HepG2 (cell line): ENCODE measurements at regions not wholly inside any gene's neighbourhood (a gene's known extent, or its start where the extent isn't known, plus 50 kb on each side); places are given as distances from the start of the nearest gene placed in this dataset.

Experiments
- ATAC-seq: fragments of 200-7000 bp; cut with Tn5 transposase; 3 replicates; pipeline ENCODE4 v1.9.1; 2020; ENCODE audit warnings: mild to moderate bottlenecking, moderate library complexity
- BruUV-seq: library from RNA; stranded (reverse); fragments of 400-500 nt; replicated peaks from 2 replicates; lab custom pipeline; 2021; lab: Mats Ljungman, UMichigan
- CTCF ChIA-PET: fragments of 300-600 bp; formaldehyde crosslinking; extraction: SDS; loops from one replicate; lab custom pipeline; 2021; ENCODE audit warnings: low total read pairs, inconsistent platforms, low intra/inter-chr PET ratio; lab: Yijun Ruan, JAX
- POLR2A ChIA-PET: fragments of 350-600 bp; sonication (Branson Sonifier 250); formaldehyde crosslinking; loops from one replicate; lab custom pipeline; 2020; ENCODE audit warnings: antibody characterized with exemption, inconsistent platforms; lab: Yijun Ruan, JAX
- DNase-seq: peaks from one replicate; pipeline ENCODE4 v3.0.0-alpha.2; 2015; ENCODE audit warnings: low spot score
- FAIRE-seq: peaks from 3 replicates; lab custom pipeline; 2011; peaks lifted over from hg19 to GRCh38; lab: Jason Lieb, UNC
- H2AFZ ChIP-seq: one replicate; pipeline ENCODE4 v1.6.1; 2011; ENCODE audit warnings: low read length, inconsistent platforms
- H3K27ac ChIP-seq: fragments of 300-600 bp; 3 replicates; pipeline ENCODE4 v1.8.0; 2011; ENCODE audit warnings: mixed run types, mild to moderate bottlenecking, mixed read lengths, low read length, inconsistent platforms; ENCODE audit not compliant: insufficient read depth; ENCODE audit errors: extremely low read length
- H3K27me3 ChIP-seq, 2 experiments: fragments of 200-600 bp in 1 of 2; 2 replicates in 1 of 2; 3 replicates in 1 of 2; pipeline versions ENCODE4 v1.6.0 to v1.8.0; 2011; ENCODE audit warnings: low read length in 2 of 2, mild to moderate bottlenecking in 2 of 2, moderate library complexity in 2 of 2, inconsistent platforms in 1 of 2; ENCODE audit not compliant: insufficient read depth in 2 of 2, control insufficient read depth in 1 of 2
- H3K36me3 ChIP-seq, 2 experiments: fragments of 200-600 bp in 1 of 2; replicated peaks in 1 of 2; 2 replicates in 1 of 2; 3 replicates in 1 of 2; pipeline versions ENCODE4 v1.5.1 to v1.8.0; 2011; ENCODE audit warnings: low read length in 2 of 2, inconsistent platforms in 1 of 2; ENCODE audit not compliant: insufficient read depth in 2 of 2, control insufficient read depth in 1 of 2
- H3K4me1 ChIP-seq: 2 replicates; pipeline ENCODE4 v1.5.1; 2012; ENCODE audit warnings: low read length, inconsistent platforms; ENCODE audit not compliant: insufficient read depth
- H3K4me2 ChIP-seq: 2 replicates; pipeline ENCODE4 v1.6.0; 2011; ENCODE audit warnings: low read depth, low read length, inconsistent platforms
- H3K4me3 ChIP-seq, 3 experiments: fragments of 200-600 bp in 1 of 3; sonication (generic), shearing (Covaris generic) in 1 of 3; replicated peaks in 1 of 3; 2 replicates each; pipeline ENCODE4 v1.5.1; 2011 to 2016; ENCODE audit warnings: low read length in 3 of 3, inconsistent platforms in 2 of 3, low read depth in 2 of 3, mild to moderate bottlenecking in 2 of 3, control low read depth in 1 of 3, mixed read lengths in 1 of 3; ENCODE audit not compliant: insufficient read depth in 1 of 3
- H3K79me2 ChIP-seq: one replicate; pipeline ENCODE4 v1.6.1; 2011; ENCODE audit warnings: low read length, inconsistent platforms; ENCODE audit not compliant: insufficient read depth
- H3K9ac ChIP-seq: 2 replicates; pipeline ENCODE4 v1.6.0; 2011; ENCODE audit warnings: mild to moderate bottlenecking, low read depth, low read length, inconsistent platforms; ENCODE audit not compliant: insufficient read depth
- H3K9me3 ChIP-seq: 2 replicates; pipeline ENCODE4 v1.5.1; 2012; ENCODE audit warnings: mild to moderate bottlenecking, low read length
- H4K20me1 ChIP-seq: 2 replicates; pipeline ENCODE4 v1.6.0; 2011; ENCODE audit warnings: inconsistent platforms, mild to moderate bottlenecking, low read length, moderate library complexity; ENCODE audit not compliant: insufficient read depth
- ATM ChIP-seq: fragments of 450-650 bp; IDR thresholded peaks from 2 replicates; pipeline ENCODE4 v1.7.1; 2017; ENCODE audit warnings: mild to moderate bottlenecking, borderline replicate concordance
- HNRNPH1 ChIP-seq: fragments of 200-400 bp; formaldehyde crosslinking; optimal IDR thresholded peaks from 2 replicates; pipeline ENCODE3; 2017; ENCODE audit warnings: mild to moderate bottlenecking, low read depth, low read length
- IRF1 ChIP-seq: sonication (generic); formaldehyde crosslinking; IDR thresholded peaks from 2 replicates; pipeline ENCODE4 v1.4.0; 2020; ENCODE audit warnings: low read depth, mild to moderate bottlenecking, missing genetic modification reagents
- NFIC ChIP-seq: IDR thresholded peaks from 2 replicates; pipeline ENCODE4 v1.6.1; 2012; ENCODE audit warnings: mild to moderate bottlenecking, low read length, inconsistent platforms
- PAWR ChIP-seq: sonication (generic); formaldehyde crosslinking; IDR thresholded peaks from 2 replicates; pipeline ENCODE4 v1.4.0; 2020; ENCODE audit warnings: missing genetic modification reagents, mild to moderate bottlenecking, borderline replicate concordance
- TERF1 ChIP-seq: sonication (generic); formaldehyde crosslinking; IDR thresholded peaks from 2 replicates; pipeline ENCODE4 v1.8.0; 2022; ENCODE audit warnings: mild to moderate bottlenecking, missing genetic modification reagents, moderate library complexity
- U2AF2 ChIP-seq: fragments of 200-400 bp; formaldehyde crosslinking; IDR thresholded peaks from 2 replicates; pipeline ENCODE4 v1.6.1; 2017; ENCODE audit warnings: low read depth, mild to moderate bottlenecking, low read length
- ZIK1 ChIP-seq: sonication (generic); formaldehyde crosslinking; IDR thresholded peaks from 2 replicates; pipeline ENCODE4 v1.5.0; 2020; ENCODE audit warnings: mild to moderate bottlenecking, low read depth, missing genetic modification reagents, borderline replicate concordance
- ZNF20 ChIP-seq: sonication (generic); formaldehyde crosslinking; IDR thresholded peaks from 2 replicates; pipeline ENCODE4 v1.4.0; 2020; ENCODE audit warnings: mild to moderate bottlenecking, moderate library complexity, missing genetic modification reagents
- ZNF883 ChIP-seq: sonication (generic); formaldehyde crosslinking; IDR thresholded peaks from 2 replicates; pipeline ENCODE4 v1.5.1; 2020; ENCODE audit warnings: mild to moderate bottlenecking, missing genetic modification reagents; ENCODE audit errors: not compliant biosample characterization
- WGBS: methylation state at CpG from one replicate; pipeline ENCODE4 v1.1.6; 2017; ENCODE audit warnings: low lambda C conversion rate; 5-methylcytosine and 5-hydroxymethylcytosine counted together
- in situ Hi-C: cut with HindIII; loops from 2 replicates; pipeline ENCODE4 v1.10.0; 2017; ENCODE audit warnings: low pct_unique_long_range_greater_than_20kb; ENCODE audit not compliant: extremely low pct_ligation_motif_present
- intact Hi-C: fragments of 100-400 bp; cut with micrococcal nuclease; formaldehyde crosslinking; loops from one replicate; pipeline ENCODE4 v1.10.0; 2022; ENCODE audit not compliant: unreplicated experiment
- TF ChIP-seq, protein P1 (sequence below): sonication (generic); formaldehyde crosslinking; IDR thresholded peaks from 2 replicates; pipeline ENCODE4 v1.5.1; 2020; ENCODE audit warnings: missing genetic modification reagents, mild to moderate bottlenecking, borderline replicate concordance
- TF ChIP-seq, protein P2 (sequence below): sonication (generic); formaldehyde crosslinking; IDR thresholded peaks from 2 replicates; pipeline ENCODE4 v1.4.0; 2020; ENCODE audit warnings: missing genetic modification reagents, borderline replicate concordance
- TF ChIP-seq, protein P3 (sequence below): IDR thresholded peaks from 2 replicates; pipeline ENCODE4 v1.4.0; 2020; ENCODE audit warnings: mild to moderate bottlenecking, missing genetic modification reagents

- Histone ChIP-seq H3K4me1 (no peaks in the 10 kb centered on the region), H3K27me3 (0 out of 5 replicates have a peak, but pooled peaks cover 0 to 5% of the 10 kb centered on the region in 2 experiments), H3K4me2 (no peak overlapping the region), H2AFZ (no peak overlapping the region), H3K4me3 (no peak overlapping the region), H3K36me3 (no peaks in the 10 kb centered on the region), H3K27ac (no peak overlapping the region), H3K9ac (no peak overlapping the region), H3K9me3 (no peaks in the 10 kb centered on the region), H4K20me1 (no peaks in the 10 kb centered on the region), H3K79me2 (no peaks in the 10 kb centered on the region)
- in situ Hi-C loops (no loop called here), intact Hi-C loops (no loop called here)
- BruUV-seq, result no TSS peak
- no peak for DNase-seq
- ChIA-PET POLR2A (no interaction called here), CTCF (no interaction called here)
- 0% methylated on average over 1 of the region's 1 CpG for WGBS
- FAIRE-seq, result no peak
- no peak for ATAC-seq
- TF ChIP-seq, protein P1, sequence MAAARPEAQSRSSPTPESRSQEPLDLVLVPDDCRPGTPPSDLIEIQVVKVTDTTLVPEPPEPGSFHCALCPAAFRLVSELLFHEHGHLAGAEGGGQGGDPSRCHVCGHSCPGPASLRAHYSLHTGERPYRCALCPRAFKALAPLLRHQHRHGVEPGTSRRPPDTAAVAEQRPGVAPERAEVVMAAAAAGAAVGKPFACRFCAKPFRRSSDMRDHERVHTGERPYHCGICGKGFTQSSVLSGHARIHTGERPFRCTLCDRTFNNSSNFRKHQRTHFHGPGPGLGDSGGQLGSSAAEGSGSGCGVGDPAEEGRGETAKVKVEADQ (CRISPR knock-in tag), result no peak
- no peak for TF ChIP-seq TERF1 (CRISPR knock-in tag)
- TF ChIP-seq ZNF20 (CRISPR knock-in tag), result no peak
- TF ChIP-seq, protein P2, sequence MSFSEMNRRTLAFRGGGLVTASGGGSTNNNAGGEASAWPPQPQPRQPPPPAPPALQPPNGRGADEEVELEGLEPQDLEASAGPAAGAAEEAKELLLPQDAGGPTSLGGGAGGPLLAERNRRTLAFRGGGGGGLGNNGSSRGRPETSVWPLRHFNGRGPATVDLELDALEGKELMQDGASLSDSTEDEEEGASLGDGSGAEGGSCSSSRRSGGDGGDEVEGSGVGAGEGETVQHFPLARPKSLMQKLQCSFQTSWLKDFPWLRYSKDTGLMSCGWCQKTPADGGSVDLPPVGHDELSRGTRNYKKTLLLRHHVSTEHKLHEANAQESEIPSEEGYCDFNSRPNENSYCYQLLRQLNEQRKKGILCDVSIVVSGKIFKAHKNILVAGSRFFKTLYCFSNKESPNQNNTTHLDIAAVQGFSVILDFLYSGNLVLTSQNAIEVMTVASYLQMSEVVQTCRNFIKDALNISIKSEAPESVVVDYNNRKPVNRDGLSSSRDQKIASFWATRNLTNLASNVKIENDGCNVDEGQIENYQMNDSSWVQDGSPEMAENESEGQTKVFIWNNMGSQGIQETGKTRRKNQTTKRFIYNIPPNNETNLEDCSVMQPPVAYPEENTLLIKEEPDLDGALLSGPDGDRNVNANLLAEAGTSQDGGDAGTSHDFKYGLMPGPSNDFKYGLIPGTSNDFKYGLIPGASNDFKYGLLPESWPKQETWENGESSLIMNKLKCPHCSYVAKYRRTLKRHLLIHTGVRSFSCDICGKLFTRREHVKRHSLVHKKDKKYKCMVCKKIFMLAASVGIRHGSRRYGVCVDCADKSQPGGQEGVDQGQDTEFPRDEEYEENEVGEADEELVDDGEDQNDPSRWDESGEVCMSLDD (CRISPR knock-in tag), result no peak
- TF ChIP-seq ZIK1 (CRISPR knock-in tag), result no peak
- TF ChIP-seq IRF1 (CRISPR knock-in tag), result no peak
- TF ChIP-seq NFIC, result no peak
- TF ChIP-seq, protein P3, sequence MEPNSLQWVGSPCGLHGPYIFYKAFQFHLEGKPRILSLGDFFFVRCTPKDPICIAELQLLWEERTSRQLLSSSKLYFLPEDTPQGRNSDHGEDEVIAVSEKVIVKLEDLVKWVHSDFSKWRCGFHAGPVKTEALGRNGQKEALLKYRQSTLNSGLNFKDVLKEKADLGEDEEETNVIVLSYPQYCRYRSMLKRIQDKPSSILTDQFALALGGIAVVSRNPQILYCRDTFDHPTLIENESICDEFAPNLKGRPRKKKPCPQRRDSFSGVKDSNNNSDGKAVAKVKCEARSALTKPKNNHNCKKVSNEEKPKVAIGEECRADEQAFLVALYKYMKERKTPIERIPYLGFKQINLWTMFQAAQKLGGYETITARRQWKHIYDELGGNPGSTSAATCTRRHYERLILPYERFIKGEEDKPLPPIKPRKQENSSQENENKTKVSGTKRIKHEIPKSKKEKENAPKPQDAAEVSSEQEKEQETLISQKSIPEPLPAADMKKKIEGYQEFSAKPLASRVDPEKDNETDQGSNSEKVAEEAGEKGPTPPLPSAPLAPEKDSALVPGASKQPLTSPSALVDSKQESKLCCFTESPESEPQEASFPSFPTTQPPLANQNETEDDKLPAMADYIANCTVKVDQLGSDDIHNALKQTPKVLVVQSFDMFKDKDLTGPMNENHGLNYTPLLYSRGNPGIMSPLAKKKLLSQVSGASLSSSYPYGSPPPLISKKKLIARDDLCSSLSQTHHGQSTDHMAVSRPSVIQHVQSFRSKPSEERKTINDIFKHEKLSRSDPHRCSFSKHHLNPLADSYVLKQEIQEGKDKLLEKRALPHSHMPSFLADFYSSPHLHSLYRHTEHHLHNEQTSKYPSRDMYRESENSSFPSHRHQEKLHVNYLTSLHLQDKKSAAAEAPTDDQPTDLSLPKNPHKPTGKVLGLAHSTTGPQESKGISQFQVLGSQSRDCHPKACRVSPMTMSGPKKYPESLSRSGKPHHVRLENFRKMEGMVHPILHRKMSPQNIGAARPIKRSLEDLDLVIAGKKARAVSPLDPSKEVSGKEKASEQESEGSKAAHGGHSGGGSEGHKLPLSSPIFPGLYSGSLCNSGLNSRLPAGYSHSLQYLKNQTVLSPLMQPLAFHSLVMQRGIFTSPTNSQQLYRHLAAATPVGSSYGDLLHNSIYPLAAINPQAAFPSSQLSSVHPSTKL (CRISPR knock-in tag), result no peak
- TF ChIP-seq ZNF883 (CRISPR knock-in tag), result no peak
- TF ChIP-seq PAWR, result no peak
- TF ChIP-seq U2AF2, result no peak
- no peak for TF ChIP-seq ATM
- no peak for TF ChIP-seq HNRNPH1
These were observed 67.2 kb upstream of the CCDC190 start for GRCh38 chr1:162928141-162928540.
